Uterus (tissue), 3 donors: ENCODE measurements at regions not wholly inside any gene's neighbourhood (a gene's known extent, or its start where the extent isn't known, plus 50 kb on each side); places are given as distances from the start of the nearest gene placed in this dataset.

Experiments used
- DNase-seq, 2 donors: peaks; one replicate each; pipeline ENCODE4 v3.0.0-alpha.2; 2019 to 2020
- H3K27ac ChIP-seq, 2 donors: fragments of 200-600 bp; sonication (generic); 1 replicate in 1 of 2; 2 replicates in 1 of 2; pipeline ENCODE4 v1.5.1; 2016 to 2018
- H3K27me3 ChIP-seq, 2 donors: fragments of 200-600 bp; sonication (generic); one replicate each; pipeline ENCODE4 v1.5.1; 2018 to 2019; ENCODE audit warnings: control low read depth in 1 of 2
- H3K36me3 ChIP-seq, 2 donors: fragments of 200-600 bp; sonication (generic); one replicate each; pipeline ENCODE4 v1.5.1; 2019; ENCODE audit warnings: control low read depth in 1 of 2
- H3K4me1 ChIP-seq, 2 donors: fragments of 200-600 bp; sonication (generic); one replicate each; pipeline ENCODE4 v1.5.1; 2018 to 2019; ENCODE audit warnings: control low read depth in 1 of 2
- H3K4me3 ChIP-seq, 2 donors: fragments of 200-600 bp; sonication (generic); 1 replicate in 1 of 2; 2 replicates in 1 of 2; pipeline ENCODE4 v1.5.1; 2018 to 2019; ENCODE audit warnings: mild to moderate bottlenecking in 1 of 2
- H3K9me3 ChIP-seq, 2 donors: fragments of 200-600 bp; sonication (generic); one replicate each; pipeline ENCODE4 v1.5.1; 2019; ENCODE audit warnings: control low read depth in 1 of 2
- POLR2A ChIP-seq, 2 donors: fragments of 450-650 bp; IDR thresholded peaks; one replicate each; pipeline ENCODE4 v1.6.1; 2016; ENCODE audit warnings: antibody characterized with exemption in 2 of 2, mild to moderate bottlenecking in 1 of 2, moderate library complexity in 1 of 2
- intact Hi-C: fragments of 100-400 bp; cut with DNase I; formaldehyde crosslinking; loops from one replicate; pipeline ENCODE4 v1.15.1; 2023; ENCODE audit warnings: low total_unique reads
- TF ChIP-seq, protein P1 (sequence below), 4 experiments: fragments of 200-600 bp in 2 of 4; fragments of 450-650 bp in 2 of 4; sonication (generic) in 2 of 4; IDR thresholded peaks; one replicate each; pipeline ENCODE4 v1.5.1; 2016 to 2019; ENCODE audit warnings: antibody characterized with exemption in 4 of 4, mild to moderate bottlenecking in 2 of 4, moderate library complexity in 1 of 4
- donor health status: DM: yes; HTN: yes; CAD: no.

DNA sequence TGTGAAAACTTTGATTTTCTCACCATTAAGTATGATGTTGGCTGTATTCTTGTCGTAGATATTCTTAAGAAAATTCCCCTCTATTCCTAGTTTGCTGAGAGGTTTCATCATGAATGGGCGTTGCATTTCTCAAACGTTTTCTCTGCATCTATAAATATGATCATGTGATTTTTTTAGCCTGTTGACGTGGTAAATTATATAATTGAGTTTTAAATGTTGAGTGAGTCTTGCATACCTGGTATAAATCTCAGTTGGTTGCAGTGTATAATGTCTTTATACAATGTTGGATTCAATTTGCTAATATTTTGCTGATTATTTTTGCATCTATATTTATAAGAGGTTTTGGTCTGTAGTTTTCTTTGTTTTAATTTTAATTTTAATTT lies 405.9 kb upstream of the MIS18BP1 start:
- no peak for DNase-seq
- TF ChIP-seq, protein P1, sequence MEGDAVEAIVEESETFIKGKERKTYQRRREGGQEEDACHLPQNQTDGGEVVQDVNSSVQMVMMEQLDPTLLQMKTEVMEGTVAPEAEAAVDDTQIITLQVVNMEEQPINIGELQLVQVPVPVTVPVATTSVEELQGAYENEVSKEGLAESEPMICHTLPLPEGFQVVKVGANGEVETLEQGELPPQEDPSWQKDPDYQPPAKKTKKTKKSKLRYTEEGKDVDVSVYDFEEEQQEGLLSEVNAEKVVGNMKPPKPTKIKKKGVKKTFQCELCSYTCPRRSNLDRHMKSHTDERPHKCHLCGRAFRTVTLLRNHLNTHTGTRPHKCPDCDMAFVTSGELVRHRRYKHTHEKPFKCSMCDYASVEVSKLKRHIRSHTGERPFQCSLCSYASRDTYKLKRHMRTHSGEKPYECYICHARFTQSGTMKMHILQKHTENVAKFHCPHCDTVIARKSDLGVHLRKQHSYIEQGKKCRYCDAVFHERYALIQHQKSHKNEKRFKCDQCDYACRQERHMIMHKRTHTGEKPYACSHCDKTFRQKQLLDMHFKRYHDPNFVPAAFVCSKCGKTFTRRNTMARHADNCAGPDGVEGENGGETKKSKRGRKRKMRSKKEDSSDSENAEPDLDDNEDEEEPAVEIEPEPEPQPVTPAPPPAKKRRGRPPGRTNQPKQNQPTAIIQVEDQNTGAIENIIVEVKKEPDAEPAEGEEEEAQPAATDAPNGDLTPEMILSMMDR (IDR thresholded peaks at IDR 0.05): no peak
- TF ChIP-seq POLR2A (IDR thresholded peaks at IDR 0.05): no peak
- intact Hi-C loops: no loop called here
- Histone ChIP-seq H3K4me1 (no peaks in the 10 kb centered on the region), H3K36me3 (no peaks in the 10 kb centered on the region), H3K27ac (no peak overlapping the region), H3K4me3 (no peak overlapping the region), H3K9me3 (no peaks in the 10 kb centered on the region), H3K27me3 (no peaks in the 10 kb centered on the region)

DNA sequence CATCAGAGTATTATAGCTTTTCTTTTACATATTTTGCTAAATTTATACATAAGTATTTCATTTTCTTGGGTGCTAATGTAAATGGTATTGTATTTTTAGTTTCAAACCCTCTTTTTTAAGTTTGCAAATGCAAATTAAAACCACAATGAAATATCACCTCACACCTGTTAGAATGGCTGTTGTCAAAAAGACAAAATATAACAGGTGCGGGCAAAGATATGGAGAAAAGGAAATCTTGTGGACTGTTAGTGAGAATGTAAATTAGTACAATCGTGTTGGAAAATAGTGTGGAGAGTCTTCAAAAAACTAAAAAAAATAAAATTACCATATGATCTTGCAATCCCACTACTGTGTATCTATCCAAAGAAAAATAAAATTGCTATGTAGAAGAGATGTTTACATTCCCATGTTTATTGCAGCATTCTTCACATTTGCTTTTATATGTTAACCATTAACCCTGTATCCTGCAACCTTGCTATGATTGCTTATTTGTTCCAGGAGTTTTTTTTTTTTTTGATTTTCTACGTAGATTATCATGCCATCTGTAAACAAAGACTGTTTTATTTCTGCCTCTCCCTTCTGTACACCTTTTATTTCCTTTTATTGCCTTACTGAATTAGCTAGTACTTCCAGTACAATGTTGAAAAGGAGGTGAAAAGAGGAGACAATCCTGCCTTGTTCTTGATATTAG lies 405.4 kb upstream of the MIS18BP1 start:
- intact Hi-C loops: no loop called here
- H3K9me3 ChIP-seq: no peaks in the 10 kb centered on the region
- no peaks in the 10 kb centered on the region for H3K27me3 ChIP-seq
- no peaks in the 10 kb centered on the region for H3K36me3 ChIP-seq
- H3K4me1 ChIP-seq: no peaks in the 10 kb centered on the region
- no peak for DNase-seq
- no peak for TF ChIP-seq POLR2A (IDR thresholded peaks at IDR 0.05)
- TF ChIP-seq, protein P1 (IDR thresholded peaks at IDR 0.05): no peak
- H3K4me3 ChIP-seq: no peak overlapping the region
- H3K27ac ChIP-seq: no peak overlapping the region

DNA sequence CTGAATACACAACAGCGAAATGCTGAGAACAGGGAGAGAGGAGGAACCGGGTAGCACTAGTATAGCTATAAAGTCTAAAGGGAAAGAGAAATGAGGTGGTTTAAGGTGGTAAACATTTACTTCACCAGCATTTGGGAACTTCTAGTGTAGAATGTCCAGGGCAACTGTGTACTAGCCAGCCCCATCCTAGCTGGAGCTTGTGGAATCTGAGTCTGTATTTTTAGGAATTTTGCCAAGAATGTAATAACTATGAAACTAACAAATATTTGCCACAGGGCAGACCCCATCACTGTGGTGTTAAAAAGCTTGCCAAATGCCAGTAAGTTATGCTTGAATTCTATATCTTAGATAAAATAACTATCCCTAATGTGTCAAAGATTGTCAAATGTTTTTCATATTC lies 398.9 kb upstream of the MIS18BP1 start:
- intact Hi-C loops: no loop called here
- no peaks in the 10 kb centered on the region for H3K9me3 ChIP-seq
- DNase-seq: no peak
- H3K4me3 ChIP-seq: no peak overlapping the region
- TF ChIP-seq, protein P1 (IDR thresholded peaks at IDR 0.05): no peak
- TF ChIP-seq POLR2A (IDR thresholded peaks at IDR 0.05): no peak
- H3K27me3 ChIP-seq: no peaks in the 10 kb centered on the region
- H3K4me1 ChIP-seq: no peaks in the 10 kb centered on the region
- no peak overlapping the region for H3K27ac ChIP-seq
- H3K36me3 ChIP-seq: no peaks in the 10 kb centered on the region

DNA sequence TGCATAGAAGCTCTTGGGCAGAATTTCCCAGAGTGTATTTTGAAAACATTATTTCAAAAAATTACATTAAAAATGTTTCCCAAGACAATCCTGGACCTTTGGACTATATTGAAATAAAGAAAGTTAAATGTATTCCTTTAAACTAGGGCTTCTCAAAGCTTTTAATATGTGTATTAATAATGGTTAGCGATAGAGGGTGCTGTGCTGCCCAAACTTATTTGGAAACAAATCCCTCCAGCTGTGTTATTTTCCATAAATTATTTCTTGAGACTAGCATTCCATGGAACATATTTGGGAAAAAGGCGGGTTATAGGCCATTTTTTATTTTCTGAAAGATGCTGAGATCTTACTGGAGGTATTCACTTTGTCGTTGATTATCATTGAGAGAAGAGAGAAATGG lies 397.8 kb upstream of the MIS18BP1 start:
- Histone ChIP-seq H3K4me1 (no peaks in the 10 kb centered on the region), H3K9me3 (no peaks in the 10 kb centered on the region), H3K27me3 (no peaks in the 10 kb centered on the region), H3K4me3 (no peak overlapping the region), H3K27ac (no peak overlapping the region), H3K36me3 (no peaks in the 10 kb centered on the region)
- no peak for TF ChIP-seq POLR2A (IDR thresholded peaks at IDR 0.05)
- TF ChIP-seq, protein P1 (IDR thresholded peaks at IDR 0.05): no peak
- intact Hi-C loops: no loop called here
- DNase-seq: no peak

DNA sequence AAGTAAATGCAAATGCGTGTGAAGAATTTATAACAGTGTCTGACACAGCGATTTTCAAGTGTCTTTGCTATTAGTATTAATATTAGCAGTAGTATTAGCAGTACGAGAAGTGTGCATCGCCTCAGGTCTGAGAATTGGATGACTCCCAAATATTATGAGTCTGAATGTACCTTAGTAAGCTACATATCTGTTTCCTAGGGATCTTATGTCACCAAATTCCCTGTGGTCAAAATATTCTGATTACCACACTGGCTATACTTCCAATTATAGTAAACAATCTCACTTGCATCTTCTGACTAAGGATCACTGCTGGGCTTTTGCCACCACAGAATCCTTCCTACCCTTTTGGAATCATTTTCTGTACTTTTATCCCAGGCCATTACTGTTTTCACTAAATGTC lies 396.0 kb upstream of the MIS18BP1 start:
- no peak overlapping the region for H3K4me3 ChIP-seq
- no peaks in the 10 kb centered on the region for H3K9me3 ChIP-seq
- no peak overlapping the region for H3K27ac ChIP-seq
- no peaks in the 10 kb centered on the region for H3K27me3 ChIP-seq
- no peak for DNase-seq
- intact Hi-C loops: no loop called here
- H3K4me1 ChIP-seq: no peaks in the 10 kb centered on the region
- H3K36me3 ChIP-seq: no peaks in the 10 kb centered on the region
- TF ChIP-seq, protein P1 (IDR thresholded peaks at IDR 0.05): no peak
- TF ChIP-seq POLR2A (IDR thresholded peaks at IDR 0.05): no peak
